ENCODE measurements at regions not wholly inside any gene's neighbourhood (a gene's known extent, or its start where the extent isn't known, plus 50 kb on each side); places are given as distances from the start of the nearest gene placed in this dataset.

DNA sequence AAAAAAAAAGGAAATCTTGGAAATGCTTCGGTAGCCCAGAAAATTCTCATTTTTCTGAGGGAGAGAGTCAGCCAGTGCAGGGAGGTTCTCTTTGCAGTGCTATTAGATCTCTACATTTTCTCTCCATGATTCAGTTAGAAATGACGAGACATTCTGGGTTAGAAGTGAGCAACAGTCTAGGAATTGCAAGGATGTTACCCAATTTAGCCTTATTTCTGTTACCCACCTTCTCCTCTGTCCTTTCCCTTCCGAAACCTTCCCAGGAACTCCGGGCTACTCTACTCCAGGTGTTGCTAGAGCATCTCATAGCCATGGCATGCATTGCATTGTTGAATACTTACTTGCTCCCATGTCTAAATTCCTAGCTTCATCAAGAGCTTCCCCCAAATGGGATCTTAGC, 106.8 kb downstream of the EDEM1 start:
- TF ChIP-seq, protein P1, sequence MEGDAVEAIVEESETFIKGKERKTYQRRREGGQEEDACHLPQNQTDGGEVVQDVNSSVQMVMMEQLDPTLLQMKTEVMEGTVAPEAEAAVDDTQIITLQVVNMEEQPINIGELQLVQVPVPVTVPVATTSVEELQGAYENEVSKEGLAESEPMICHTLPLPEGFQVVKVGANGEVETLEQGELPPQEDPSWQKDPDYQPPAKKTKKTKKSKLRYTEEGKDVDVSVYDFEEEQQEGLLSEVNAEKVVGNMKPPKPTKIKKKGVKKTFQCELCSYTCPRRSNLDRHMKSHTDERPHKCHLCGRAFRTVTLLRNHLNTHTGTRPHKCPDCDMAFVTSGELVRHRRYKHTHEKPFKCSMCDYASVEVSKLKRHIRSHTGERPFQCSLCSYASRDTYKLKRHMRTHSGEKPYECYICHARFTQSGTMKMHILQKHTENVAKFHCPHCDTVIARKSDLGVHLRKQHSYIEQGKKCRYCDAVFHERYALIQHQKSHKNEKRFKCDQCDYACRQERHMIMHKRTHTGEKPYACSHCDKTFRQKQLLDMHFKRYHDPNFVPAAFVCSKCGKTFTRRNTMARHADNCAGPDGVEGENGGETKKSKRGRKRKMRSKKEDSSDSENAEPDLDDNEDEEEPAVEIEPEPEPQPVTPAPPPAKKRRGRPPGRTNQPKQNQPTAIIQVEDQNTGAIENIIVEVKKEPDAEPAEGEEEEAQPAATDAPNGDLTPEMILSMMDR (IDR thresholded peaks at IDR 0.05), result no peak
- TF ChIP-seq POLR2A (IDR thresholded peaks at IDR 0.05), result no peak
